ENCODE measurements at regions not wholly inside any gene's neighbourhood (a gene's known extent, or its start where the extent isn't known, plus 50 kb on each side); places are given as distances from the start of the nearest gene placed in this dataset.
"Not testable (repeated sequence)": the region's sequence is repeated elsewhere in the genome, so short reads cannot be mapped to it uniquely, and the experiment has no call there.

DNA sequence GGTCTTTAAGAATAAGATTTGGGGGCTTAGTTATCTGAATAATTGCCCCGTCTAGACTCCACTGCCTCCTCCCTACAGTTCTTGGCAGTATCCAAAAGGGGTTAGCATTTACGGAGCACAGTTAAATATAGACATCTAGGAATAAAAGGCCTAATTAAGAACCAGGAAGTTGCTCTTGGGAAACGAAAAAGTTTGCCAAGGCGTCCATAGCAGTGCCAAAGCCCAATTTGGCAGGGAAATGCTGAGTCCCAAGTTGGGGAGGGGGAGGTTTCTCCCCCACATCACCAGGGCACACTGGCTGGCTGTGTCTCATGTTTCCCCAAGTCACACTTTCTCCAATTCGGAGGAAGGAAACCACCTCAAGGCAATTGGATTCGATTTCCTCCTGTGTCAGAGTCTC, 338.7 kb downstream of the FBXW7 start:
- Histone ChIP-seq H3K4me3 (no peak overlapping the region), H3K4me1 (no peaks in the 10 kb centered on the region), H3K36me3 (replicated peaks) (no peaks in the 10 kb centered on the region), H3K9me3 (no peaks in the 10 kb centered on the region), H3K27me3 (ENCODE audit: low read depth) (no peaks in the 10 kb centered on the region)
- DNase-seq (ENCODE audit: low spot score in 2 of 2) = no peak
- in situ Hi-C loops (cut with MboI; ENCODE audit: low sequenced_read_pairs) = no loop called here

DNA sequence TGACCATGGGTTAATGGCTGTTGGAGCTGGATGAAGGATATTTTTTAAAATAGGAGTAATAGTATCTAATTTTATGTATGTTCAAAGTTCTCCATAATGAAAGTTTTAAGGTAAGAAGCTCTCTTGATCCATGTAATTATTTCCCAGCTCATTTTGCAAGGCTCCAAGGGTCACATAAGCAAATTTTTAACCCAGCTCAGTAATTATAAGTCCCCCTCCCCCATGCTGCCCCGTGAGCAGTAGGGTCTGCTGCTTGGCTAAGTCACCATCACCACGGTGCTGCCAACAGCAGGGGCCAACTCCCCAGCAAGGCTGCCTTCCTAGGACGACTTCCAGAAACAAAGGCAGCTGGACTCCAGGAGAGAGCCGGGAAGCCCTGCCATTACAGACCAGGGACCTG, 340.0 kb downstream of the FBXW7 start:
- no peaks in the 10 kb centered on the region for H3K36me3 ChIP-seq (replicated peaks)
- H3K4me1 ChIP-seq = no peaks in the 10 kb centered on the region
- in situ Hi-C loops (cut with MboI; ENCODE audit: low sequenced_read_pairs) = no loop called here
- no peaks in the 10 kb centered on the region for H3K9me3 ChIP-seq
- no peak overlapping the region for H3K4me3 ChIP-seq
- no peak for DNase-seq (ENCODE audit: low spot score in 2 of 2)
- no peaks in the 10 kb centered on the region for H3K27me3 ChIP-seq (ENCODE audit: low read depth)

DNA sequence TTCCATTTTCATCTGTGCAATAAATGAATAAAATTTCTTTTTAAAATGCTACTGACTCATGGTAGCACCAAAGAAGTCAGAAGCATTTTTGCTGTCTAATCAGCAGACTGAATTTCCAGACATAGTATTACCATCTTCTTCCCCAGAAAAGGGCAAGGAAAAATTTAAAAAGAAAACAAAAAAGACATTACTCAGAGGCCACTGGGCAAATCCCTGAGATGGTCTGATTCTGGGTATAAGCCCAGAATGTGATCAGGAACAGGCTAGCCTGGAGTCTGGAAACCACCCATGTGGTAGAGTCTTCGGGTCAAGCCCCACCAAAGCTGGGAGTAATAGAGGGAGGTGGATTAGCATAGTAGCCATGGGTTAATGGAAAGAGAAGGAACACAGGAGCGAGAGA, 342.8 kb downstream of the FBXW7 start:
- Histone ChIP-seq H3K9me3 (no peaks in the 10 kb centered on the region), H3K27me3 (ENCODE audit: low read depth) (no peaks in the 10 kb centered on the region), H3K36me3 (replicated peaks) (no peaks in the 10 kb centered on the region), H3K4me1 (no peaks in the 10 kb centered on the region), H3K4me3 (no peak overlapping the region)
- in situ Hi-C loops (cut with MboI; ENCODE audit: low sequenced_read_pairs) = no loop called here
- no peak for DNase-seq (ENCODE audit: low spot score in 2 of 2)

DNA sequence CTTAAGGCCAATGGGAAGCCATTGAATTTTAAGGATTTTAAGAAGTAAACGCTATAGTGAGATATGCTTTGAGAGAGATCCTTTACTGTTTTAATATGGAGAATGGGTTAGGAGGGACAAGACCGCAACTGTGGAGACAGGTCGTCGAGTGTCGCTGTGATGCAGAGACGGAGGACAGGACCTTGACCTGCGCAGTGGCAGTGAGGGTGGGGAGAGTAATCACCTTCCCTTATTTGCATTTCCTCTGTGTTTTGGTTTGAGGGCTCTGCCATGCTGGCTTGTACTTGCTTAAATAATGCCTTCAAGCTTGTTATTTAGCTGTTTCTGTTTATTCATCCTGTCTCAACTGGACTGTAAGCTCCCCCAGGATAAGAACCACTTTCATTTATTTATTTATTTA, 345.0 kb downstream of the FBXW7 start:
- H3K4me1 ChIP-seq = no peaks in the 10 kb centered on the region
- in situ Hi-C loops (cut with MboI; ENCODE audit: low sequenced_read_pairs) = no loop called here
- H3K4me3 ChIP-seq = no peak overlapping the region
- H3K27me3 ChIP-seq (ENCODE audit: low read depth) = no peaks in the 10 kb centered on the region
- no peak for DNase-seq (ENCODE audit: low spot score in 2 of 2)
- H3K9me3 ChIP-seq = no peaks in the 10 kb centered on the region
- no peaks in the 10 kb centered on the region for H3K36me3 ChIP-seq (replicated peaks)

DNA sequence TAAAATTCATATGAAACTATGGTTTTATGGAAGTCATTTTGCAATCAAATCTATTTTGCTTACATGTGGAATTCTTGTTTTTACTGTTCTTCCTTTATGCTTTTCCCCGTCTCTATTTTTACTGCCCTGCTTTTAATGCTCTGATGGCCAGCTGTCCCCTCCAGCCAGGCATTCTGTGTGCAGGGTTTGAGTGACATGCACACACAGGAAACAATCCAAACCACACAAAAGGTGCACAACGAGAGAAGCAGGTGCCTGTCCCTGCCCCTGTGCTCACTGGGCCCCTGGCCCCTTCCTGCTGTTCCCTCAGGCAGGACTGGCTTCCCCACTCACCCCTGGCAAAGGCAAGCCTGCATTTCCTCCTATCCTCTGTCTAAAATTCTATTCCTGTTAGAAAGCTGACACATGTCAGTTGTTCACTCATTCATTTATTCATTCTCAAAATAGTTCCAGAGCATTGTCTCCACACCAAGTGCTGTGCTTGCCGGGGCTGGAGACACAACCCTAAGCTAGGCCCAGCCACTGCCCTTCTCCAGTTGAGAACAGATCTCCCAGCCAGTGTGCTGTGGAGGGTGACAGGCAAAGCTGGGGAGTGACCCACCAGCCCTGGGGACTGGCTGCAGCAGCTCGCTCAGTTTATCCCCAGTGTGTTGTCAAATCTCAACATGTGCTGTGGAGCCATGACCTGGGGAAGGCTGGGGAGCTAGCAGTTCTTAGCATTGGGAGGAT, 346.3 kb downstream of the FBXW7 start:
- no peak overlapping the region for H3K4me3 ChIP-seq
- no peaks in the 10 kb centered on the region for H3K4me1 ChIP-seq
- no peaks in the 10 kb centered on the region for H3K36me3 ChIP-seq (replicated peaks)
- DNase-seq (ENCODE audit: low spot score in 2 of 2) = no peak
- no peaks in the 10 kb centered on the region for H3K9me3 ChIP-seq
- in situ Hi-C loops (cut with MboI; ENCODE audit: low sequenced_read_pairs) = no loop called here
- no peaks in the 10 kb centered on the region for H3K27me3 ChIP-seq (ENCODE audit: low read depth)

DNA sequence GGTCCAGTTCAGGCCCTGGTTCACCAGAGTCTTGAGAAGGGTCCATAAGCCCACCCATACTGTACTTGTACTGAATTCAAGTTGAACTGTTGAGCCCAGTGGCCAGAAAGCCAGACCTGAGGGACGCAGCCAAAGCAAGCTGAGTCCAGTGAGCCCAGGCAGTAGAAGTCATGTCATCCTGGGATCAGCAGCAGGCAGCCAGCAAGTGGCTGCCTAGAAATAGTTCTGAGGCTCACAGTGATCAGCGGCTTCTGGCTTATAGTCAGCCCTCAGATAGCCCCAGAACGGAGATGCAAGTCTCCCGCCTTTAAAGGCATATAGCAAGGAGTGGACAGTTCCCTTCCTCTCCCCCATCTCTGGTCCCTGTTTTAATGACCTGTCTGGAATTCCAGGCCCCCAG, 347.1 kb downstream of the FBXW7 start:
- in situ Hi-C loops (cut with MboI; ENCODE audit: low sequenced_read_pairs) = no loop called here
- no peak overlapping the region for H3K4me3 ChIP-seq
- H3K27me3 ChIP-seq (ENCODE audit: low read depth) = no peaks in the 10 kb centered on the region
- H3K4me1 ChIP-seq = no peaks in the 10 kb centered on the region
- H3K36me3 ChIP-seq (replicated peaks) = no peaks in the 10 kb centered on the region
- no peak for DNase-seq (ENCODE audit: low spot score in 2 of 2)
- H3K9me3 ChIP-seq = no peaks in the 10 kb centered on the region

DNA sequence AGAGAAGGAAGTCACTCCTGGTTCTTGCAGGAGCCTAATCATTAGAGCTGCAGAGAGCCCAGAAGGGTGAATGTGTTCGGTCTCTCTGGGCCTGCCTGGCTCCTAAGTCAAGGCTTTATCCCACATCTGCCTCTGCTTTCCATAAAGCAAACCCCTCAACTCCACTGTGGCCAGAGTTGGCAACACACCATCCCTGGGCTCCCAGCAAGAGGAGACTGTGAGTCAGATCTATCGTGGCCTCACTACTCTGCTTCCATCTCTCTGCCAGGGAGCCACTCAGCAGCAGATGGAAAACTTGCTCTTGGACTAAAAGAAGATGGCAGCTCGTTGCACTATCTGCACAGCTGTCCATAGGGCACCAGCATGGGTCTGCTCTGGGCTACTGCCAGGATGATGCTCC, 348.2 kb downstream of the FBXW7 start:
- H3K4me1 ChIP-seq = no peaks in the 10 kb centered on the region
- no peak for DNase-seq (ENCODE audit: low spot score in 2 of 2)
- in situ Hi-C loops (cut with MboI; ENCODE audit: low sequenced_read_pairs) = no loop called here
- H3K9me3 ChIP-seq = no peaks in the 10 kb centered on the region
- no peaks in the 10 kb centered on the region for H3K27me3 ChIP-seq (ENCODE audit: low read depth)
- no peaks in the 10 kb centered on the region for H3K36me3 ChIP-seq (replicated peaks)
- H3K4me3 ChIP-seq = no peak overlapping the region

DNA sequence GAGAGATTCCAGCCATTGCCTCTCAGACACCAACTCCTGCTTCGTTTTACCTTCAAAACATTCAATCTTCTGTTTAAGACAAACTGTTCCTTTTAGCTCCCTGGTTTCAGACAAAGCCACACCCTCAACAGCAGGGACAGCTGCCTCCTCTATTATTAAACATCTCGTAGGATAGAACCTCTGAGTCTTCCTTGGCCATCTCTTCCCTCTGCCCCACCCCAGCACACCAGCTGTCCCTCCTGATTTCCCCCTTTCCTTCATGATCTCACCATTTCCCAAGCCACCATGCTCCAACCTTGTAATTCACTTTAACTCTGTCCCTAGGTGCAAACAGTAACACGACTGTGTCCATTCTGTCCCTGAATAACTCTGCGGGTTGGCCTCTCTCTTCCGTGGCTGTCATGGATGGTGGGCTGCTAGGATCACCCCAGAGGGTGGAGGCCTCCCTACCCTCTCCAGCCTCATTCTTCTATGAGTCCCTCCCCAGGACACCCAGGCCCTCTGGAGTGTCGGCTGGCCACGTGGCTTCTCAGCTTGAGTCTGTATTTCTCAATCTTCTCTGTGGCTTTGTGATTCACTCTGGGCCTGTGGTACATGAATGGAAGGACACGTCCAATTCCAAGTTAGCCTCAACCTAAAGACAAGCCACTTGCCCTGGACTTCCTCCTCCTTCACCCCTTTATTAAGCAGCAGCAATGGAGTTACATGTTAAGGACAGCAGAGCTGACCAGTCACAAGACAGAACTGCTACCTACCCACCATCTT, 349.9 kb downstream of the FBXW7 start:
- DNase-seq (ENCODE audit: low spot score in 2 of 2) = no peak
- Histone ChIP-seq H3K27me3 (ENCODE audit: low read depth) (no peaks in the 10 kb centered on the region), H3K4me3 (no peak overlapping the region), H3K4me1 (no peaks in the 10 kb centered on the region), H3K36me3 (replicated peaks) (no peaks in the 10 kb centered on the region), H3K9me3 (no peaks in the 10 kb centered on the region)
- in situ Hi-C loops (cut with MboI; ENCODE audit: low sequenced_read_pairs) = no loop called here

DNA sequence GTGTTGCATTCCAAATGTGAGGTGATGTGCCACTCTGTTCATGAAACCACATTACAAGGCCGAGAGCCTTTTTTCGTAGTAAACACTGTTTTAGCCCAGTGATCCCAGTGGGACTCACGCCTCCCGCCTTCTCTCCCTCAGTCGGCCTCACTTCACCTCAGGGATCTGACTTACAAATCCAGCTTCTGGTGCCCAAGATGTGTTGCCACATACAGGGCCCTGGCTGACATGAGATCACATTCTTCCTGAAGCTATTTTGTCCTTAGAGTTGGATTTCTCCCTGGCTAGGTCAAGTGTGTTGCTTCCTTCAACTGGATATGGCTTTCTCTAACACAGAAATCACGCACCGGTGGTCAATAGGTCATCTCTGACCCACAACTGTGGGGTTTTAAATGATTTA, 354.7 kb downstream of the FBXW7 start:
- no peak for DNase-seq (ENCODE audit: low spot score in 2 of 2)
- Histone ChIP-seq H3K4me1 (no peaks in the 10 kb centered on the region), H3K4me3 (no peak overlapping the region), H3K9me3 (no peaks in the 10 kb centered on the region), H3K36me3 (replicated peaks) (no peaks in the 10 kb centered on the region), H3K27me3 (ENCODE audit: low read depth) (no peaks in the 10 kb centered on the region)
- in situ Hi-C loops (cut with MboI; ENCODE audit: low sequenced_read_pairs) = no loop called here

DNA sequence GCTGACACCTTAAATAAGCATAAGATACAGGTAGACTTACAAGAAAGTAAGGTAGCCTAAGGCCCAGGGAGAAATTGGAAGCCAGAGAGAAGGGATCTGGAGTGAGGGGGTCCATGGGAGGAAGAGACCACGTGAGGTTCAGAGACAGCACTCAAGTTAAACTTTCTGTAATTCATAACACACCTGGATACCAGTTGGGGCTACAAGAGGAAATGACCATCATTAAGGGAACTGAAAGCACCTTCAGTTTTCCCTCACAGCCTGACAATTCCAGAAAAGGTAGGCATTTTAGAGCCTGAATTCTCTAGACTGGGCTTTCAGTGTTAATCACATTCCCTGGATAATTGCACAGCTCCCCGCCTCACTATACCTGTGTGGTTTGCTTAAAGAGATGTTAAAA, 355.5 kb downstream of the FBXW7 start:
- no peak for DNase-seq (ENCODE audit: low spot score in 2 of 2)
- in situ Hi-C loops (cut with MboI; ENCODE audit: low sequenced_read_pairs) = no loop called here
- H3K4me1 ChIP-seq = no peaks in the 10 kb centered on the region
- H3K27me3 ChIP-seq (ENCODE audit: low read depth) = no peaks in the 10 kb centered on the region
- H3K4me3 ChIP-seq = no peak overlapping the region
- no peaks in the 10 kb centered on the region for H3K9me3 ChIP-seq
- H3K36me3 ChIP-seq (replicated peaks) = no peaks in the 10 kb centered on the region

DNA sequence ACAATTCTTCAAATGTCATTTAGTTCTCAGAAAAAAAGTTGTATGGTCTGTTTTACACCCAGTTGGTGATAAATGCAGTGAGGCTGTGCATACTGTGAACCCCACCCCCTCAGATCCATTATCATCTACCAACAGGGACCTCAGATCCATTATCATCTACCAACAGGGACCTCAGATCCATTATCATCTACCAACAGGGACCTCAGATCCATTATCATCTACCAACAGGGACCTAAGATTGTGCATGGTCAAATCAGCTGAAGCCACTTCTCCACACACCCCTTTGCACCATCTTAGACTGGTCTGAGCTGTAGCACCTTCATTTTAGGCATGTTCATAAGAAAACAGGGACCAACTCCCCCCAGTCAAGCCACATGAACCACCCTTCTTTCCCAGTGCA, 358.4 kb downstream of the FBXW7 start:
- DNase-seq (ENCODE audit: low spot score in 2 of 2); H3K36me3 ChIP-seq (replicated peaks); in situ Hi-C loops (cut with MboI; ENCODE audit: low sequenced_read_pairs); H3K4me1 ChIP-seq; H3K9me3 ChIP-seq; H3K27me3 ChIP-seq (ENCODE audit: low read depth); H3K4me3 ChIP-seq: not testable (repeated sequence)

DNA sequence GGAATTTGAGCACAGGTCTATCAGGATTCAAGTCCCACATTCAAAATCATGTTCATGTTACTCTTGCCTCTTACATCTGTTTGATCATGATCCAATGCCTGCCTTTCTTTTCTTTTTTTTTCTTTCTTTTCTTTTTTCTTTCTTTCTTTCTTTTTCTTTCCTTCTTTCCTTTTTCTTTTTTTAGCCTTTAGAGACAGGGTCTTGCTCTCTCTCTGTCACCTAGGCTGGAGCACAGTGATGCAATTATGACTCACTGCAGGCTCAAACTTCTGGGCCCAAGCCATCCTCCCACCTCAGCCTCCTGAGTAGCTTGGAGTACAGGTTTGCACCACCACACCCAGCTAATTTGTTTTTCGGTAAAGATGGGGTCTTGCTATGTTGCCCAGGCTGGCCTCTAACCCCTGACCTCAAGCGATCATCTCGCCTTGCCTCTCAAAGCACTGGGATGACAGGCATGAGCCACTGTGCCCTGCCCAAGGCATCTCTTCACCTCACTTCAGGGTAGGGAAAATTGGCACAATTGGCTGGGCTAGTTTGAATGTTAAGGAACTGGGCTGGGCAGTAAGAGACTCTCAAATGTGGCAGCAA, 359.2 kb downstream of the FBXW7 start:
- no peaks in the 10 kb centered on the region for H3K36me3 ChIP-seq (replicated peaks)
- peaks cover 6% of the 10 kb centered on the region for H3K4me1 ChIP-seq
- in situ Hi-C loops (cut with MboI; ENCODE audit: low sequenced_read_pairs) = no loop called here
- no peak overlapping the region for H3K4me3 ChIP-seq
- DNase-seq (ENCODE audit: low spot score in 2 of 2) = no peak
- H3K27me3 ChIP-seq (ENCODE audit: low read depth) = no peaks in the 10 kb centered on the region
- H3K9me3 ChIP-seq = no peaks in the 10 kb centered on the region

DNA sequence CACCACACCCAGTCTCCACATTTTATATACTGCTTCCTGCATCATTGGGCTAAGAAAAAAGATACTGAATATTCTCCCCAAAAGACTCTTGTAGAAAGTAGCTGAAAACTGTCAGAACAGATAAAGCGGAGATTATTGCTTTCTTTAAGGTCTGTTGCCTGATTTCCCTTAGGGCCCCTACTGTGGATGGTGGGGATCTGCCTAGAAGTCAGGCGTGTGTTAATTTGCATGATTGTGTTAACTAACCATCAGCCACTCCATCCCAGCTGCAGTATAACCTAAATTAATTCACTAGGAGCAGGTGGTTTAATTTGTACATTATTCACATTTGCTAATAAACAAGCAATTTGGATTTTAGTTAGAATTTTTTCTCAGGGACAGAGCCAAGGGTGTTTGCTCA, 360.3 kb downstream of the FBXW7 start:
- Histone ChIP-seq H3K27me3 (ENCODE audit: low read depth) (no peaks in the 10 kb centered on the region), H3K4me3 (no peak overlapping the region), H3K4me1 (peaks cover 7% of the 10 kb centered on the region), H3K9me3 (no peaks in the 10 kb centered on the region), H3K36me3 (replicated peaks) (no peaks in the 10 kb centered on the region)
- in situ Hi-C loops (cut with MboI; ENCODE audit: low sequenced_read_pairs) = no loop called here
- no peak for DNase-seq (ENCODE audit: low spot score in 2 of 2)

DNA sequence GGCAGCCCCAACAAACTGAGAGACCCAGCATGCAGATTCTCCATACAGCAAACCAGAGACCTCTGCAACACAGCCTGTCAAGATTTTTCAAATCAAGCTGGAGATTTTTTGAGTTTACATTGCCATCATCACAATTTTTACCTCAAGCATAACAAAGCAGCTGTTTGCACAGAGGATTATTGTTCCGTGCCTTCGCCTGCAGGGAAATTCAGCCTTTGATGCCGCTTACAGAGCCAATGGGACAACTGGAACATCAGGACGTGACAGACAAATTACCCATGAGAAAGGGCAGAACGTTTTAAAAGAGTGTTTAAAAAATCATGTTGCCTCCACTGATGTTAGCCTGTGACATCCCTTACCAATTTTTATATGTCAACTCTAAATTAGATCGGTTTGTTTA, 363.7 kb downstream of the FBXW7 start:
- no peaks in the 10 kb centered on the region for H3K9me3 ChIP-seq
- DNase-seq (ENCODE audit: low spot score in 2 of 2) = peak; percentile 66 to 77
- H3K4me3 ChIP-seq = no peak overlapping the region
- no peaks in the 10 kb centered on the region for H3K36me3 ChIP-seq (replicated peaks)
- H3K4me1 ChIP-seq = peaks cover 7% of the 10 kb centered on the region
- in situ Hi-C loops (cut with MboI; ENCODE audit: low sequenced_read_pairs) = no loop called here
- H3K27me3 ChIP-seq (ENCODE audit: low read depth) = no peaks in the 10 kb centered on the region
